ENCODE measurements at regions not wholly inside any gene's neighbourhood (a gene's known extent, or its start where the extent isn't known, plus 50 kb on each side); places are given as distances from the start of the nearest gene placed in this dataset.
A peak's percentile ranks its signal among the peaks of the same experiment; 100 is the strongest.

- no peak for DNase-seq (ENCODE audit: low read depth in 2 of 2)
Measured at GRCh38 chr5:56487528-56488115, 254.5 kb upstream of the ANKRD55 start.

GRCh38 chr5:56482363-56482762, 249.2 kb upstream of the ANKRD55 start:
- DNase-seq (ENCODE audit: low read depth in 2 of 2) = no peak

DNA sequence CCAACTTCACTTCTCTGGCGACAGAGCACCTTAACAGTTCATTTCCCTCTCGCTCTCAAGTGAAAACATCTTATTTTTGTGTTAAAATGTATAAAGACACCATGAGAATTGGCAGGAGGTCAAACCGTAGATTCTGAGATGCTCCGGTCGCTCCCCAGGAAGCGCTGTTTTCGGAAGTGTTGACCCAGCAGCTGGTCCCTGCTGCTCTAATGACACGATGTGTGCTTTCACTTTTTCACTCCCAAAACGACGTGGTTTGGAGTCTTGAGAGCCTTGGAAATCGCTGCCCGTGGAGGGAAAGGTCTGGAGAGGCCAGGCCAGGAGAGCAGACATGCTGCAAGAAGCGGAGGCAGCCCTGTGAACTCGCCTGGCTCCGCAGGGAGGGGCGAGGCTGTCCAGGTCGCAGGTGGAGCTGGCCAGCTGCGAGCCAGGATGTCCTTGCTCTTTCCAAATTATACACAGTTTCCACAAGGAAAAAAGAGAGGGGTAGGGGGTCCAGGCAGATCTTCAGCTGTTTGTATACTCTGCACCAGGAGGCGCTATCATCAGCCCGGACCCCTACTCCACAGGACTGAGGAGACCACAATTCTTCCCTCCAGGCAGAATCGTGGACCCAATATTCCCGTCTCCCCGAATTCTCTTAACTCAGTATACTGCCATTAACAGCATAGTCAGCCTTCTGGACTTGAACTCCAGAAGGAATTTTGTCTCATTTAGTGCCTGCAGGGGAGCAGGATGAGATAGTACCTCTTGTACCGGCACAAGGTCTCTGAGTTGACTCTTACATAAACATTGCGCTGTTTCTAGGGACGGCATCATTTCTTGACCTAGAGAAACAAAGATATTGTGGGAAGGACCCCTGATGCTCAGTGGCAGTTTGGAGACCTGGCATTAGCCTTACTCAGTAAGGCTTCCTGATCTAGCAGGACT, 248.6 kb upstream of the ANKRD55 start:
- DNase-seq (ENCODE audit: low read depth in 2 of 2) = no peak

GRCh38 chr5:56480705-56481427, 247.7 kb upstream of the ANKRD55 start:
- no peak for DNase-seq (ENCODE audit: low read depth in 2 of 2)

DNA sequence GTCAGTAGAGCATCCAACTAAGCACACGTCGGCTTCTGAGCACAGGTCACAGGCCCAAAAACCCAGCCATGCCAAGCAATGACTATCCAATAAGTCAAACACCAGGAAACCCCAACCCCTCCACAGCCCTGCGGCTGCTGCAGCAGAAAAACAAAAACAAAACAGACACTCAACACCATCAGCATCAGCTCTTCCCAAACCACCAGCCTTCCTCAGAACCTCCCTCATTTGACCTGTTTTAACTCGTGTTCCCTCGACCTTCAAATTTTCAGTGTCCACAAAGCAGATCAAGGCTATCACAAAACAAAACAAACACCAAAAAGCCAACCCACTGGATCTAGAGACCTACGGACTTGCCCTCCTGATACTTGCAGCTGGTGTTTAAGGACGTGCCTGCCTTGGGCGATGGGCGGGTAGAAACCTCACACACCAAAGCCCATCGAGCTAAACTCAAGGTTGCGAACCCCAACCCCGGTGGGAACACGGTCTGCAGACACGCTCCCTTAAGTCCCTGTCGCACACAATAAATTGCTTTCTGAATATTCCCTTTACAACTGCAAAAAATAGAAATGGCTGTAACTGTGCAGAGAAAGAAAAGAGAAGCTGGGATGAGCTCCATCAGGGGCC, 247.1 kb upstream of the ANKRD55 start:
- DNase-seq (ENCODE audit: low read depth in 2 of 2) = no peak

DNA sequence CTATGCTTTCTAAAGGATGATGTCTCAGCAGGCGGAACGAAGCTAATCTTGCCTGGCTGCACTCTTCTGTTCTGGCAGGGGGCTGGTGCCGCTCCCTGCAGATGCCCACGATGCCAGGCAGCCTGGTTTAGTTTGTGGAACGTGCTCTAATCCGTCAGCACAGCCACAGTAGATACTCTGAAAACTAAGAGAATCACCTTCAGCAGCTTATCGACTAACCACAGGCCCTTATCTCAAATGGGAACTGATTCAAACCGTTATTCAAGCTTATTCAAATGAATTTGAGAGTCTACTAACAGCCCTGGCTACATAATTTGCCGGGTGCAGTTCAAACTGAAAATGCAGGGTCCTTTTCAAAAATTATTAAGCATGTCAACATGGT, 246.6 kb upstream of the ANKRD55 start:
- DNase-seq (ENCODE audit: low read depth in 2 of 2) = no peak

DNA sequence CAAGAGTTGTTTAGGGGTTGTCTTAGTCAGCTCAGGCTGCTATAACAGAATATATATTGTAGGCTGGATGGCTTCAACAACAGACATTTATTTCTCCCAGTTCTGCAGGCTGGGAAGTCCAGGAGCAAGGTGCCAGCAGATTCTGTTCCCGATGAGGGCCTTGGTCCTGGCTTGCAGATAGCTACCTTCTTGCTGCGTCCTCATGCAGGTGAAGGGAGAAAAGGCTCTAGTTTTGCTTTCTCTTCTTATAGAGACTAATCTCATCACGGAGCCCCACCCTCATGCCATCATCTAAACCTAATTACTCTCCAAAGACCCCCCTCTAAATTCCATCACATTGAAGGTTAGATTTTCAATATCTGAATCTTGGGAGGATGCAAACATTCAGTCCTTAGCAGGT, 246.0 kb upstream of the ANKRD55 start:
- DNase-seq (ENCODE audit: low read depth in 2 of 2) = no peak

- DNase-seq (ENCODE audit: low read depth in 2 of 2) = no peak
Measured at GRCh38 chr5:56478062-56478461, 244.9 kb upstream of the ANKRD55 start.

DNA sequence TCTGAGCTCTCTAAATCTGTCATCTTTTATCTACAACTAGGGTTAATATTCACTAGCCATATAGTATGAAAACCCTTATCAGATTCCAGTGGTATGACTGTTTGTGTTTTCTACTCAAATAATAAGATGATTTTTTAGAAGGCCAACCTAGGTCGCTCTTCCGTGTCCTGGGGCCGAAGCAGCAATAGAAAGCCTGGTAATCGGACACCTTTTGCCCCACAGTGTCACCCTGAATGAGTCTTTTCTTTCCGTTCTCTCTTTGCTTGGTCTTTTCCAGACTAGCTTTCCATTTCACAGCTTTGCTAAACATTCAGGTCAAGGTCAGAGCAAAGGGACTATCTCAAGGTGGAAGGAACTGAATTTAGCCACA, 243.3 kb upstream of the ANKRD55 start:
- no peak for DNase-seq (ENCODE audit: low read depth in 2 of 2)

DNA sequence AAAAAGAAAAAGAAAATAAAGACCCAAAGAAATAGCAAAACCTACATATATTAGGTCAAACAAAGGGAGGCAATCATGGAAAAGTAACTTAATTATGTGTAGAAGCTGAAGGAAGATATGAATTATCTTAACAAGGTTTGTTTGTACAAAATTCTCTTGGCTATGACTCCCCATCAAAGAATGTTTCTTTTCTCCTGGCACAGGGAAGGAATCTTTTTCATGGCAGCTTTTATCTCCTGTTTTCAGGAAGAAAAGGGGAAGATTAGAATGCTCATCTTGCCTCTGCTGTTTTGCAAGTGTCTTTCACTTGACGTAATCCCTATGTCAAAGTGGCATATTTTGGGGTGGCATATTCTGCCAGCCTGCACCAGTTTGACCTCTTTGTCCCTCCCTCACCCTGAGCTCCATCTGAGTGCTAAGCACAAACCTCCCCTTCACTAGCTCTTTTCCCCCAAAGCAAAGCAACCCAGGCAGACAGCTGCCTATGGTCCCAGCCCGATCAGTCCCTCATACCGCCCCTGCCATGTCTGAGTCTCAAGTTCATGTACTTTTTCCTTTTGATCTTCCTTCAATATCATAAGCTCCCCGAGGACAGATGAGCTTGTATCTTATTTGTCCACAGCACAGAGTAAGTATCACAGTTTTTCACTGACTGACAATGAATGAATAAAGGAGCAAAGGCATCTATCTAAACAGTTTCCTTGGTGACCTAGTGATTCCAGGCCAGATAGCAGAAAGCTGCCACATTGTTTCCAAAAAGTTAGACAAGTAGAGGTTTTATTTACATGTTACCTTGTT, 242.8 kb upstream of the ANKRD55 start:
- no peak for DNase-seq (ENCODE audit: low read depth in 2 of 2)

DNA sequence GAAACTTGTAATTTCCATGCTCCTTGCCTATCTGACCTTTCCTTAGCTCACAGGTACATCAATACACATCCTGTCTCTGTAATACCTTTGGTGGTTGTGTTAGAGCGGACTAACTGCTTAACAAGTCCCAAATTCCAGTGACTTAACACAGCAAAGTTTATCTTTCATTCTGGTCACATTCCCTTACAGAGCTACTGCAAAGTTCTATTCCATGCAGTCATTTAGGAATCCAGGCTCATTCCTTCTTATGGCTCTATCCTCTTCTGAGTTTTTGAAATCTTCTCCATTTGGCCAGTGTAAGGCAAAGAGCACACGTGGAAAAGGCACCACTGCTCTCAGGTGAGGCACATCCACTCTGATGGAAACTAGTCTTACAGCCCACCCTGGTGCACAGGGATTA, 238.6 kb upstream of the ANKRD55 start:
- DNase-seq (ENCODE audit: low read depth in 2 of 2) = no peak

GRCh38 chr5:56470007-56470406, 236.9 kb upstream of the ANKRD55 start:
- no peak for DNase-seq (ENCODE audit: low read depth in 2 of 2)

DNA sequence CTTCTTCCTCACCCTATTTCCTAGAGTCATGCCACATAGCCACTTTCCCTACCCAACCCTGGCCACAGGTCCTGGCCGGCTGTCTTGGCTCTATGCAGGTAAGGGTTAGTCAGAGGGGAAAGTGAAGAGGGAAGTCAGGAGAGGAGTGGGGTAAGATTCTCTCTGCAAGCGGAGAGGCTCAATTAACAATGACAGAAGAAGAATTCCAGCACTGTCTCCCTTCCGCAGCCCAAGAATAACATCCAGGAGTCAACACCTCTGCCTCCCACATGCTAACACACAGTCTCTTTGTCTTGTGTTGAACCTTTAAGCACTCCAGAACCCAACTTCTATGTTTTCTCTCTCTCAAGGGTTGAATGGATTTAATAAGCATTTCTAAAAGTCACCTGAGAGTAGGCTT, 235.1 kb upstream of the ANKRD55 start:
- no peak for DNase-seq (ENCODE audit: low read depth in 2 of 2)

DNA sequence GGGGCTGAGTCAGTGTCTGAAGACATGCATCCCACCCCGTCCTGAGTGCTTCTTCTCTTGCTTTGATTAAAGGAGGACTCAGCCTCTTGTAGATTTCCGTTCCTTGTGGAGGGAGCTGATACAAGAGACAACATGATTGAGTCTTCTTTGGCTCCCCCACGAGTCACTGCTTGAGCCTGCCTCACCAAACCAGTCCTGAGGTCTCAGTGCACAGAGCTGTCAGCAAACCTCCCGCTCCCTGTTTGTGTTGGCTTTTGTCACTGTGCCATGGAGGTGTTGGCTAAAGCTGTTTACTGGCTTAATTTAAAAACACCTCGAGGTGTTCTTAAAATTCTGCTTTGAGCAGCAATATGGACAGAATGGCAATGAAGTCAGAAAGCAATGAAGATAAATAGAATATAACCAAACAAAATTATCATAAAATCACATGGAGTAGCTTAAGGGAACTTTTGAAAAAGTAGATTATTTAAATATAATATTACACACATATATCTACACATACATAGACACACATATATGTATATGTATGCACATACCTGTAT, 234.1 kb upstream of the ANKRD55 start:
- no peak for DNase-seq (ENCODE audit: low read depth in 2 of 2)

- no peak for DNase-seq (ENCODE audit: low read depth in 2 of 2)
Measured at GRCh38 chr5:56466136-56466816, 233.1 kb upstream of the ANKRD55 start.

- peak; percentile 70 to 74 for DNase-seq (ENCODE audit: low read depth in 2 of 2)
Measured at GRCh38 chr5:56465769-56466135, 232.6 kb upstream of the ANKRD55 start.

DNA sequence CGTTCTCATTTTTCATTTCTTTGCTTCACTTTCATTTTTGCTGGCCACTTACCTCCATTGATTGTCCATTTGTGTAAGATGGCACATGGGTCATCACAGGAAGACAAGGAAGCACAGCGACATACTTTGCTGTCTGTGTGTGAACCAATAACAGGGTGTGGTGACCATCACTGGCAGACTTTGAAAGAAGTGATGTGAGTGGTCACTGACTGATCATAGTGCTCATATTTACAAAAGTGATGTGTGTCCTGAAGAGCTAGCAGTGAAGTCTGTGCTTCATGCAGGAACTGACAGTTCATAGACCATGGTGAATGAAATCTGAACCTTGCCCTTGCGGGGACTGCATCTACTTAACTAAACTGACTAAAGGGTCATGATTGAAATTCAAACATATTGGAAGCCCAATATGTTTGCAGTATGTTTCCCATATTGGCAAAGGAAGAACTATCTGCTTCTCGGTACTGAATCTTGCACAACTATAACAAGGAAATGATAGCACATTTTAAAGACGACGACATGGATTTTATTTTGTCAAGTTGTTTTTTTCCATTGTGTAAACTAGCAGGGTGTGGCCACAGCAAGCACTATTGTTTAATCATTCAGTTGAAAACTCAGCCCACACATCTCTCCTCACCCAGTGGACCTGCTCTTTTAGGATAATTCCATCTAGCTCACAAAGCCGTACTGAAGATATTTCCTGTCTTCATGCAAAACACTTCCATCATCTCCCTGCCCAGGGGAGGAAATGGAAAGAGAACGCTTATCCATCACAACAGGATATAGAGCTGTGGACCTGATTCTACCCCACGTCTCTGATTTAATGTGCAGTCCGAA, 232.0 kb upstream of the ANKRD55 start:
- DNase-seq (ENCODE audit: low read depth in 2 of 2) = no peak

GRCh38 chr5:56463944-56464571, 230.9 kb upstream of the ANKRD55 start:
- no peak for DNase-seq (ENCODE audit: low read depth in 2 of 2)

DNA sequence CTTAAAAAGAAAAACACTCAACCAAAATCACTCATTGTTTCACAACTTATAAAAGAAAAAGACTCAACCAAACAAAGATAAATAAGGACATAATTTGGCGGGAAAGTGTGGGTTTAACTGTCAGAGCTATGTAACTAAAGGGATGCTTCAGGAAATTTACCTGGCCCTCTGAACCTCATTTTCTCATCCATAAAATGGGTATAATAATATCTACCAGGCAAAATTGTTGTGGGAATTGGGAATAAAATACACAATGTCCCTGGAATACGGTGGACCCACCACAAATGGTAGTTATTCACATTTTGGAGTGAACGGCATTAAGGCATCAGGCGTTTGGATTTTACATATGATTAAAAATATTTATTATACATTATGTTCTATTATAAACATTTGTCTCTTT, 228.5 kb upstream of the ANKRD55 start:
- DNase-seq (ENCODE audit: low read depth in 2 of 2) = no peak
